NCI-H69 (cell line): ENCODE measurements at regions not wholly inside any gene's neighbourhood (a gene's known extent, or its start where the extent isn't known, plus 50 kb on each side); places are given as distances from the start of the nearest gene placed in this dataset.

Source experiments
- DNase-seq: peaks from one replicate; lab custom pipeline; 2025; lab: John Stamatoyannopoulos, UW

- no peak for DNase-seq
Measured at GRCh38 chr1:170219163-170219562, 73.4 kb downstream of the NTMT2 start.

GRCh38 chr1:170221031-170221430, 75.3 kb downstream of the NTMT2 start:
- no peak for DNase-seq

GRCh38 chr1:170221495-170221894, 75.7 kb downstream of the NTMT2 start:
- no peak for DNase-seq

- DNase-seq: no peak
Measured at GRCh38 chr1:170224469-170224868, 78.7 kb downstream of the NTMT2 start.

GRCh38 chr1:170225781-170226530, 80.2 kb downstream of the NTMT2 start:
- DNase-seq: no peak

GRCh38 chr1:170226767-170227166, 81.0 kb downstream of the NTMT2 start:
- DNase-seq: no peak

GRCh38 chr1:170230323-170230722, 84.6 kb downstream of the NTMT2 start:
- no peak for DNase-seq

- DNase-seq: no peak
Measured at GRCh38 chr1:170231662-170232061, 85.9 kb downstream of the NTMT2 start.

- DNase-seq: no peak
Measured at GRCh38 chr1:170238704-170239391, 93.1 kb downstream of the NTMT2 start.

GRCh38 chr1:170239445-170239844, 93.7 kb downstream of the NTMT2 start:
- DNase-seq: no peak

GRCh38 chr1:170240409-170240808, 94.7 kb downstream of the NTMT2 start:
- DNase-seq: no peak

GRCh38 chr1:170241266-170241851, 95.6 kb downstream of the NTMT2 start:
- no peak for DNase-seq

- DNase-seq: no peak
Measured at GRCh38 chr1:170247751-170248521, 102.2 kb downstream of the NTMT2 start.

- DNase-seq: peak; percentile 20
Measured at GRCh38 chr1:170250531-170251276, 104.9 kb downstream of the NTMT2 start.

- peak; percentile 29 for DNase-seq
Measured at GRCh38 chr1:170252851-170253579, 107.3 kb downstream of the NTMT2 start.

GRCh38 chr1:170254371-170254770, 108.6 kb downstream of the NTMT2 start:
- DNase-seq: no peak

GRCh38 chr1:170261669-170262068, 115.9 kb downstream of the NTMT2 start:
- peak; percentile 58 for DNase-seq

GRCh38 chr1:170262276-170262939, 116.6 kb downstream of the NTMT2 start:
- DNase-seq: no peak

- DNase-seq: no peak
Measured at GRCh38 chr1:170265234-170265633, 119.5 kb downstream of the NTMT2 start.

- DNase-seq: peak; percentile 7
Measured at GRCh38 chr1:170267317-170267716, 121.6 kb downstream of the NTMT2 start.
